T-helper 2 cell treated with Interferon-gamma antibody and Interleukin-4, amounts not matched to agents 5 μg/mL and 100 μg/mL, for 36 hours (primary cell): ENCODE measurements at regions not wholly inside any gene's neighbourhood (a gene's known extent, or its start where the extent isn't known, plus 50 kb on each side); places are given as distances from the start of the nearest gene placed in this dataset.
"Not testable (repeated sequence)": the region's sequence is repeated elsewhere in the genome, so short reads cannot be mapped to it uniquely, and the experiment has no call there.

Experiments
- DNase-seq: peaks from one replicate; pipeline ENCODE4 v3.0.0; 2021; ENCODE audit warnings: low spot score
- H3K27ac Mint-ChIP-seq: one replicate; pipeline ENCODE4 v1.8.0; 2021; ENCODE audit warnings: mild to moderate bottlenecking, mixed read lengths
- H3K27me3 Mint-ChIP-seq: one replicate; pipeline ENCODE4 v1.8.0; 2021; ENCODE audit warnings: low read depth, mixed read lengths
- H3K36me3 Mint-ChIP-seq: one replicate; pipeline ENCODE4 v1.8.0; 2021; ENCODE audit warnings: low read depth, mixed read lengths
- H3K4me1 Mint-ChIP-seq: one replicate; pipeline ENCODE4 v1.8.0; 2021; ENCODE audit warnings: low read depth, mixed read lengths
- H3K4me3 Mint-ChIP-seq: one replicate; pipeline ENCODE4 v1.8.0; 2022; ENCODE audit warnings: mild to moderate bottlenecking, moderate library complexity, mixed read lengths
- H3K9me3 Mint-ChIP-seq: one replicate; pipeline ENCODE4 v1.8.0; 2021; ENCODE audit warnings: mixed read lengths

DNA sequence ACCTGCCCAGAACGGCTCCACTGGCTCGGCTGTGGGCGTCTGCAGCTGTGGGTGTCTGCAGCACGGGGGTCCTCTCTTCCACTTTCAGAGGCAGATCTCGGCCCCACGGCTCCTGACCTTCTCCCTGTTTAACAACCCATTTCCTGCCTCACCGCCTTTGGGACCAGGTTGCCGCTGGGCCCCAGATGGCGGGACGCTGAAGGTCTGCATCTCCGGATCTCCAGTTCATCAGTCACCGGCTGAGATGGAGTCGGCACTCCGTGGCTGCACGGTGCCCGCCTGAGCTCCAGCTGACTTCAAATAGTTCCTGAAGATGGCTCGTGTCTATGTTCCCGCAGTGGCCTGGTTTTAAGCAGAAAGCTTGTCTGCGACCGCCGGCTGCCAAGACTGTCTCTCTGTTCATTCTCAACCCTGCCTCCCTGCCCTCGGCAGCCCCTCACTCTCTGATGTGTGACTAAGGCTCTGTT lies 475.9 kb downstream of the BRD1 start:
- Mint-ChIP-seq H3K27ac (no peak overlapping the region), H3K36me3 (no peaks in the 10 kb centered on the region), H3K4me1 (no peaks in the 10 kb centered on the region), H3K9me3 (no peaks in the 10 kb centered on the region), H3K27me3 (peaks cover 2% of the 10 kb centered on the region), H3K4me3 (no peak overlapping the region)
- no peak for DNase-seq

DNA sequence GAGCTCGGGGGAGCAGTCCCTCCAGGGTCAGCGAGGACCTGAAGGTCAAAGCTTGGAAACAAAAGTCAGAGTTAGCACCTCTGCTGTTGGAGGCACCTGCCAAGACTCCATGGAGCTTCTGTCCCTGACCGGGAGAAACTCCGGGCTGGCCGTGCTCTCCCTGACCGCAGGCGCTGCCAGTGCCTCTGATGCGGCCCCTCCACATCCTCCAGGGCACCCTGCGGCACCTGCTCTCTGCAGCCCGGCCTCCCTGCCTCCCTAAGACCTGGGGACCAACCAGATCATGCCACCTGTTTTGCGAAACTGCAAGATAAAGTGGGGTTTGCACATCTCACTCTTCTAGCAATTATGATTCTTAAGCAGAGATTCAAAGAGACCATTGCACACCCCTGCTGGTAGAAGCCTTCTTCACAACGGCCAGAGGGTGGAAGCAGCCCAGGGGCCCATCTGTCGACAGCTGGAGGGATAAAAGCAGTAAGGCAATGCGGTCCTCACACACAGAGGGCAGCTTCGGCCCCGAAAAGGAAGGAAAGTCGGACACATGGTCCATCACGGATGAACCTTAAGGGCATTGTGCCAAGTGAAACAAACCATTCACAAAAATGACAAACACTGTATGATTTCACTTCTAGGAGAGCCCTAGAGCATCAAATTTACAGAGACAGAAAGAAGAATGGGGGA lies 477.1 kb downstream of the BRD1 start:
- H3K9me3 Mint-ChIP-seq, result no peaks in the 10 kb centered on the region
- no peaks in the 10 kb centered on the region for H3K36me3 Mint-ChIP-seq
- no peak overlapping the region for H3K4me3 Mint-ChIP-seq
- no peaks in the 10 kb centered on the region for H3K27me3 Mint-ChIP-seq
- H3K4me1 Mint-ChIP-seq, result no peaks in the 10 kb centered on the region
- no peak for DNase-seq
- H3K27ac Mint-ChIP-seq, result no peak overlapping the region

DNA sequence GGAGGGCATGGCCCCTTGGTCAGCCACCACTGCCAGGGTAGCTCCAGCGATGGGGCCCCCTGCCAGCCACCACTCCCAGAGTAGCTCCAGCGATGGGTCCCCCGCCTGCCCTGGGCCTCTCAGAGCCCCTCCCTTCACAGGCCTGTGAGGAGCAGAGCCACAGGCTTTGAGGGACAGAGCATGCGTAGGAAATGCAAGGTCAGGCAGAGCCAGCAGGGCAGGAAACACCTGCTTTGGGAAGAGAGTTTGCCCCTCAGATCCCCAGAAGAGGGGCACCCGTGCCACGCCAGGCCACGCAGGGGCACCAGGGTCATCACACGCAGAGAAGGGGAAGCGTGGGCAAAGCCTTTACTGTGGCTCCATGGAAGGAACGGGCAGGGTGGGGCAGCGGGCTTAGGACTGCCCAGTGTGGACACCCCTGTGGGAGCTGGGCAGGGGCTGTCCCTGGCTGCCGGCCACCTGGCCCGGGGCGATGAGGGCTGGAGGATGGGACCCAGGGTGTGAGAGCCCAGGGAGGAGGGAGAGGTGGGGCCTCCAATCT lies 477.8 kb downstream of the BRD1 start:
- no peak for DNase-seq
- no peak overlapping the region for H3K4me3 Mint-ChIP-seq
- H3K27me3 Mint-ChIP-seq, result no peaks in the 10 kb centered on the region
- no peaks in the 10 kb centered on the region for H3K9me3 Mint-ChIP-seq
- H3K27ac Mint-ChIP-seq, result no peak overlapping the region
- no peaks in the 10 kb centered on the region for H3K36me3 Mint-ChIP-seq
- H3K4me1 Mint-ChIP-seq, result no peaks in the 10 kb centered on the region

DNA sequence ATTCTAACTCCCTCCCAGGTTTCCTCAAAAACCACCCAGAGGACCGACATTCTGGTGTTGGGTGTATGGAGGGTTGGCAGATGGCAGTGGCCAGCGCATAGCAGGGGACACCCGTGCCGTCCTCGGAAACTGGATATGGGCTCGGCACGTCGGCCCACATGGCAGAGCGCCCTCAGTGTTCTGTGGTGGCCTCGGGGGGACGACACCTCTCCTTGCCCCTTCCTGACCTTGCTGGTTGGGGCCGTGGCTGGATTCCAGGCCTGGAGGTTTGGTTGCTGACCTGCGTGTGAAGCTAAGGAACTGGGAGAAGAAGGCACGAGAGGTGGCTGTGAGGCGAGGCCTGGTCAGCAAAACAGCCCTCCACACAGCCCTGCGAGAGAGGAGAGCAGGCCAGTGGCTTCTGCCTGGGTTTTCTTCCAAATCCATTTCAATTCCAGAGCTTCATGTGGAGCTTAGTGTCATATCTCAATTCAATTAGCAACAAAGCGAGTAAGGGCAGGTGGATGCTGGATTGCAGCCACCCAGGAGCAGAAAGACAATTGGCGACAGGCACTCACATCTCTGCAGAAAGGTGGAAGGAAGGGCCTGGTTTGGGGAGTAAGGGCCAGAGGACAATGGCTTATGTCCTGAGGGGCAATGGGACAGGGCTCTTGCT lies 478.4 kb downstream of the BRD1 start:
- Mint-ChIP-seq H3K27me3 (no peaks in the 10 kb centered on the region), H3K9me3 (no peaks in the 10 kb centered on the region), H3K27ac (no peak overlapping the region), H3K4me1 (no peaks in the 10 kb centered on the region), H3K36me3 (no peaks in the 10 kb centered on the region), H3K4me3 (no peak overlapping the region)
- no peak for DNase-seq

DNA sequence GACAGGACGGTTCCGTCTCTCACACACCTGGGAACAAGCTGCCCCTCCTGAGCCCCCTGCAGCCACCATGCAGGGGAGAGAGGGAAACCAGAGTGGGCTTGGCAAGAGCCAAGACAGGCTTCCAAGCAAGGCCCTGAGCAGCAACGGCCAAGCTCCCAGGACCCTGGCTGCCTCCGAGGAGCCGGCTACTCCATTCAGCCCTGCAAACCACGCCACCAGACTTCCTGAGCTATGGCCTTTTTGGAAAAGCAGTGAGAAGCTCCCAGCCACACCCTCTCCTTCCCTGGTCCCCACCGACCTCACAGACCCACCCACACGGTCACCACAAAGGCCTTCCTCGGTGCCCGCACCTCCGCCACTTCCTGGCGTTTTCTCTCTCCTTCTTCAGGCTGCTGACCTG lies 479.0 kb downstream of the BRD1 start:
- Mint-ChIP-seq H3K4me1 (no peaks in the 10 kb centered on the region), H3K27ac (no peak overlapping the region), H3K36me3 (no peaks in the 10 kb centered on the region), H3K9me3 (no peaks in the 10 kb centered on the region), H3K27me3 (no peaks in the 10 kb centered on the region), H3K4me3 (no peak overlapping the region)
- DNase-seq, result no peak

DNA sequence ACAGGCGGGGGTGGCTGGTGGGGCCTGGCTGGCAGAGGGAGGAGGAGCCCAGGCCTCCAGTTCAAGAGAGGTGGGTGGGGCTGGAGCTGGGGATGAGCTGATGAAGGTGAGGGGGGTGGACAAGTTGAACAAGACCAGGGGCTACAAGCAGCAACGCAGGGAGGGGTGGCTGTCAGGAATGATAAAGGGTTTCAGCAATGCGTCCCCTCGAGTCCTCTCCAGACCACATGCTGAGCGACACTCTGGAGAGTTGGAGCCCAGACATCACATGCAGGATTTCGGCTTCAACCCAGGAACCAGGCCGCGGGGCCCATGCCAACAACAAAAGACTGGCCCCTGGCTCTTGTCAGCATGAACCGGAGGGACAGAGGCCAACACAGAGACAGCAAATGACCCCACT lies 480.3 kb downstream of the BRD1 start:
- Mint-ChIP-seq H3K9me3 (no peaks in the 10 kb centered on the region), H3K27me3 (no peaks in the 10 kb centered on the region), H3K27ac (no peak overlapping the region), H3K4me3 (no peak overlapping the region), H3K4me1 (no peaks in the 10 kb centered on the region), H3K36me3 (no peaks in the 10 kb centered on the region)
- DNase-seq, result no peak

DNA sequence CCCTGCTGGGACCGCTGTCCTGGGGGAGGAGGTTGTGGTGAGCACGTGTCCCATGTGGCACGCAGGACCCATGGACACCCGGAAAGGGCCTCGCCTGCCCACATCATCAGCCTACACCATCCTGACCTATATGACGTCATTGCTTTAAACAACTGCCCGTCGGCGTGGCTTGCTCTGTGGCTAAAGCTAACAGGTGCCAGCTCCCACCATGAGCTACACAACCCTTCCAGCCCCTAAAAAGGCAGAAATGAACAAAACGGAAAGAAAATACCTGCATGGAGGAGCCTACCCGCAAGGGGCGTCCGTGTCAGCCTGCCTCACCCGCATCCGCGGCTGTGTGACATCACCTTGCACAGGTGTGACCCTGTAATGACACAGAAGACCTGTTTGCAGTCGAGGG lies 481.8 kb downstream of the BRD1 start:
- Mint-ChIP-seq H3K36me3 (no peaks in the 10 kb centered on the region), H3K27me3 (no peaks in the 10 kb centered on the region), H3K4me3 (no peak overlapping the region), H3K27ac (no peak overlapping the region), H3K9me3 (no peaks in the 10 kb centered on the region), H3K4me1 (no peaks in the 10 kb centered on the region)
- DNase-seq, result no peak

DNA sequence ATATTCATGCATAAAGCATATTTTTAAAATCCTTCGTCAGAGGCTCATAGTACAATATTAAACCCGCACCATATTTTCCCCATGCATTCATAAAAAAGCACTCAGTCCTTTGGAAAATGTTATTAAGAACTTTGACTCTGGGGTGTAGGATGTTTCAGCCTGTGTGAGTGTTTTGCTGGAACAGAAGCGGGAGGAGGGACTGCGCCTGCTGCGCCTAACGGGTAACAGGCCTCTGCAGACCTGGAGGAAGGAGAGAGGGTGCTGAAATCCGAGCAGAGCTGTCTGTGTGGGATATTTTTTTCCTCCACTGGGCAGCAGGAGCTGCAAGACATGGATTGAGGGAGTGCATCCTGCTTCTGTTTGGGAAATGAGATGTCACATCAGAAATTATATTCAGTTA lies 483.0 kb downstream of the BRD1 start:
- no peak for DNase-seq

DNA sequence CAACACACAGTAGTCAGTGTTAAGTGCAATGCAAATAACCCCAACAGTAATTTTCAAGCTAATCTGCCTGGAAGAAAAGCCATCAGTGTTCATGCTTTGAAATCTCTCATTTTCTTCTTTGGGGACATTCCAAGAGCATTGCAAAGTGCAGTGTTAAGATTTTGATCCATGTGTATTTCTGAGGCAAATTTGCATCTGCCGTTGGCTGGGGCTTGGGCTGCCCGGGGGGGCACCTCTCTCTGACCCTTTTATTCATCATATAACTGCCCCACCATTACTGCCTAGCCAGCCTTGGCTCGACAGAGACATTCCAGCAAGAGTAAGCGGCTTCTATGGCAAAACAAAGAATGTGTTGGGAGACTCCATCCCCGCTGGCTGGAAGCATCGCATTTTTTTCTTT lies 483.5 kb downstream of the BRD1 start:
- Mint-ChIP-seq H3K4me1 (no peaks in the 10 kb centered on the region), H3K4me3 (no peak overlapping the region), H3K27ac (no peak overlapping the region), H3K9me3 (no peaks in the 10 kb centered on the region), H3K36me3 (no peaks in the 10 kb centered on the region), H3K27me3 (peaks cover 2% of the 10 kb centered on the region)
- no peak for DNase-seq

More for the DNA sequence above, 483.0 kb downstream of the BRD1 start:
- no peaks in the 10 kb centered on the region for H3K27me3 Mint-ChIP-seq
- H3K4me3 Mint-ChIP-seq, result no peak overlapping the region
- H3K36me3 Mint-ChIP-seq, result no peaks in the 10 kb centered on the region
- no peaks in the 10 kb centered on the region for H3K4me1 Mint-ChIP-seq
- H3K9me3 Mint-ChIP-seq, result no peaks in the 10 kb centered on the region
- no peak overlapping the region for H3K27ac Mint-ChIP-seq

DNA sequence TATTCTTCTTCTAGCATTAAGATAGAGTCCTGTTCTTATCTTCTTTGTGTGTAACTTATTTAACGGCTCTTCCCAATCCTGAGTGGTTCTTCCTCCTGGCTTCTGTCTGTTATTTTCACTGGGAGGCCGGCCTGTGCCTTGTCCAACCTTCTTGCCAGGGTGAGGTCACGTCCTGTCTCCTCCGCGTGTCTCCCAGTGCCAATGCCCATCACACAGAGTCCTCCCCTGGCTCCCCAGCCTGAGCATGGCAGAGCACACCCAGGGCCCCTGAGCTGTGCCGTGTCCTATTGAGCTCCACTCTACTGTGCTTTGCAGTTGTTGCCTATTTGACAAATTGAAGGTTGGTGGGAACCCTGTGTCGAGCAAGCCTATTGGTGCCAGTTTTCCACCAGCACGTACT lies 487.3 kb downstream of the BRD1 start:
- no peaks in the 10 kb centered on the region for H3K4me1 Mint-ChIP-seq
- no peaks in the 10 kb centered on the region for H3K36me3 Mint-ChIP-seq
- H3K4me3 Mint-ChIP-seq, result no peak overlapping the region
- no peak overlapping the region for H3K27ac Mint-ChIP-seq
- H3K9me3 Mint-ChIP-seq, result no peaks in the 10 kb centered on the region
- no peak for DNase-seq
- peaks cover 2% of the 10 kb centered on the region for H3K27me3 Mint-ChIP-seq

DNA sequence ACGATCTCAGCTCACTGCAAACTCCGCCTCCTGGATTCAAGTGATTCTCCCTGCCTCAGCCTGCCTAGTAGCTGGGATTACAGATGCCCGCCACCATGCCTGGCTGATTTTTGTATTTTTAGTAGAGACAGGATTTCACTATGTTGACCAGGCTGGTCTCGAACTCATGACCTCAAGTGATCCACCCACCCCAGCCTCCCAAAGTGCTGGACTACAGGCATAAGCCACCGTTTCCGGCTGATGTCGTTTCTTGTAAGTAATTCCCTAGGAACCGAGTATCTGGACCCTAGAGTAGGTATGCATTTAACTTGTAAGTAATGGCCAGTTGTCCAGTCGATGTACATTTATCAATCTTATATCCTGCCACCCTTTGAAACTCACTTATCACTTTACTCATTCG lies 491.2 kb downstream of the BRD1 start:
- H3K36me3 Mint-ChIP-seq, H3K4me1 Mint-ChIP-seq, H3K27ac Mint-ChIP-seq, H3K9me3 Mint-ChIP-seq, H3K27me3 Mint-ChIP-seq, H3K4me3 Mint-ChIP-seq, DNase-seq: not testable (repeated sequence)

DNA sequence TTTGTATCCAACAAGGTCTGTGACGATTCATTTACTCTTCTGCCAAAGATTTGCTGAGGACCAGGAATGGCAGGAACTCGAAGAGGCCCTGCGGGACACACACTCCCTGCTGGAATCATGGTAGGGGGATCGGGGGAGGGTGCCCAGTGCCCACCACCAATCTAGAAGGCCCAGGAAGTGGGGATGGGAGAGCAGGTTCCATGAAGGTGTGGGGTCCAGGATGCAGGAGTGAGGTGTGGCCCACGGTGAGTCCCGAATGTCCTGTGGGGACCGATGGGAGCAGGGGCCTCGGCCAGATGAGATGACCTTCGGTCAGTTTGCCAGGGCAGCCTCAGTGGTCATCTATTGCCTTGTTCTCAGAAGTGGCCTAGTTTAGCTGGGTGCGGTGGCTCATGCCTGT lies 492.7 kb downstream of the BRD1 start:
- Mint-ChIP-seq H3K36me3 (no peaks in the 10 kb centered on the region), H3K4me3 (no peak overlapping the region), H3K9me3 (no peaks in the 10 kb centered on the region), H3K27ac (no peak overlapping the region), H3K27me3 (peaks cover 2% of the 10 kb centered on the region), H3K4me1 (no peaks in the 10 kb centered on the region)
- no peak for DNase-seq

DNA sequence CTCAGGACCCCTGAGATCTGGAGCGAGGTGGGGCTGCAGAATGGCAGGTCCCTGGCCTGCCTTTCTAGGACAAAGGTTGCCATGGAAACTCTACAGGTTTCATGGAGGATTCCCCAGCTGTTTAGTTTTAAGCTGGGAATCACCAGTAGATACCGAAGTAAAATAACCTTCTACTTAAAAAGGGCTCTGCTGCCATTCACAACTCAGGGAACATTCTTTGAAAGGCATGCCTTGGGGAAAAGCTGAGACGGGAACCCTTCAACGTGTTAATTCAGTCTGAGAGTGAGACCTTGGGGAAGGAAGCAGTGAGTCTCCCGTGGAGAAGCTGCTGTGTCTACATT lies 493.3 kb downstream of the BRD1 start:
- H3K9me3 Mint-ChIP-seq, result no peaks in the 10 kb centered on the region
- DNase-seq, result no peak
- H3K36me3 Mint-ChIP-seq, result no peaks in the 10 kb centered on the region
- no peaks in the 10 kb centered on the region for H3K4me1 Mint-ChIP-seq
- no peak overlapping the region for H3K4me3 Mint-ChIP-seq
- H3K27ac Mint-ChIP-seq, result no peak overlapping the region
- H3K27me3 Mint-ChIP-seq, result peaks cover under 1% of the 10 kb centered on the region

DNA sequence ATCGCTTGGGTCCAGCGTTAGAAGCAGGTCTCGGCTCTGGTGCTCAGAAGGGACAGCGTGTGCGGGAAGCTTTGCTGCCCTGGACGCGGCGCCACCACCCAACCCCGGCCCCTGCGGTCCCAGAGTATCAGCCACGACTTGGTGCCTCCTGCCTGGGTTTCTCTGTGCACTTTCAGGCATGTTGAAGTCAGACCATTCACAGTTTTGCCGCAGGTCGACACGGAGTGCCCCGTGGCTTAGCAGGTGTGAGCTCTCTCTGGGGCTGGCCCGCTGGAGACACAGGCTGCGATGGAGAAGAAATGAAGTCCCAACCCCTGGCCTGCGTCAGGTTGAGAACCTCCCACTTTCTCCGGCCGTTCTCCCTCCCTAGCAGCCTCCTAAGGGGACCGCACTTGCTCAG lies 494.5 kb downstream of the BRD1 start:
- H3K9me3 Mint-ChIP-seq, result no peaks in the 10 kb centered on the region
- no peak overlapping the region for H3K27ac Mint-ChIP-seq
- no peak overlapping the region for H3K4me3 Mint-ChIP-seq
- no peaks in the 10 kb centered on the region for H3K27me3 Mint-ChIP-seq
- H3K4me1 Mint-ChIP-seq, result no peaks in the 10 kb centered on the region
- DNase-seq, result no peak
- no peaks in the 10 kb centered on the region for H3K36me3 Mint-ChIP-seq

DNA sequence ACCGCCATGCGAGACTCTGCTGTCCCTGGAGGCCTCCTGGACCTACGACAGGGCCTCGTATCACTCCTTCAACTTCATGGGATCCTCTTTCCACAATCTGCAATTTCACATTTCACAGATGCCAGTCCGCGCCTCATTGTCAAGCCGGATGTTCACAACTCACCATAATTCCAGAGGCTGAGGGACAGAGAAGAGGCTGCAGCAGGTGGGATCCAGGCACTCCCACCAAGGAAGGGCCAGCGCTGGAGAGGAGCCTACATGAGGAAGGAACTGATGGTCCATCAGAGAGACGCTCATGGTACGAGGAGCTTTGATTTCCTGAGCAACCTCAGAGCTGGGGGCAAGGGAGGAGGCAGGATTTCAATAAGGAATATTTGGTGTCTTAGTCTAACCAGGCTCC lies 495.0 kb downstream of the BRD1 start:
- Mint-ChIP-seq H3K27ac (no peak overlapping the region), H3K4me3 (no peak overlapping the region), H3K36me3 (no peaks in the 10 kb centered on the region), H3K27me3 (no peaks in the 10 kb centered on the region), H3K9me3 (no peaks in the 10 kb centered on the region), H3K4me1 (no peaks in the 10 kb centered on the region)
- DNase-seq, result no peak
